NCI-H2029 treated with DMSO at 0.1 percent for 48 hours (cell line): ENCODE measurements at regions not wholly inside any gene's neighbourhood (a gene's known extent, or its start where the extent isn't known, plus 50 kb on each side); places are given as distances from the start of the nearest gene placed in this dataset.
"Not testable (repeated sequence)": the region's sequence is repeated elsewhere in the genome, so short reads cannot be mapped to it uniquely, and the experiment has no call there.

ENCODE experiments used
- DNase-seq: peaks from one replicate; lab custom pipeline; 2025; lab: John Stamatoyannopoulos, UW

- DNase-seq = no peak
Measured at GRCh38 chr16:55016515-55016914, 85.8 kb downstream of the IRX5 start.

- no peak for DNase-seq
Measured at GRCh38 chr16:55017321-55017720, 86.7 kb downstream of the IRX5 start.

- no peak for DNase-seq
Measured at GRCh38 chr16:55018881-55019280, 88.2 kb downstream of the IRX5 start.

GRCh38 chr16:55019419-55020131 lies 88.9 kb downstream of the IRX5 start:
- no peak for DNase-seq

GRCh38 chr16:55021595-55022475 lies 91.2 kb downstream of the IRX5 start:
- no peak for DNase-seq

- not testable (repeated sequence) for DNase-seq
Measured at GRCh38 chr16:55027260-55027659, 96.6 kb downstream of the IRX5 start.

- DNase-seq = no peak
Measured at GRCh38 chr16:55029509-55029908, 98.8 kb downstream of the IRX5 start.

GRCh38 chr16:55030944-55031343 lies 100.3 kb downstream of the IRX5 start:
- DNase-seq = no peak

- DNase-seq = no peak
Measured at GRCh38 chr16:55031481-55031880, 100.8 kb downstream of the IRX5 start.

- DNase-seq = no peak
Measured at GRCh38 chr16:55033225-55034156, 102.8 kb downstream of the IRX5 start.

GRCh38 chr16:55035029-55035428 lies 104.4 kb downstream of the IRX5 start:
- DNase-seq = no peak

GRCh38 chr16:55035956-55036355 lies 105.3 kb downstream of the IRX5 start:
- no peak for DNase-seq

GRCh38 chr16:55036371-55036821 lies 105.7 kb downstream of the IRX5 start:
- no peak for DNase-seq

GRCh38 chr16:55037046-55037445 lies 106.4 kb downstream of the IRX5 start:
- DNase-seq = no peak

- no peak for DNase-seq
Measured at GRCh38 chr16:55037966-55038365, 107.3 kb downstream of the IRX5 start.

GRCh38 chr16:55039042-55039441 lies 108.4 kb downstream of the IRX5 start:
- no peak for DNase-seq

GRCh38 chr16:55039511-55039910 lies 108.8 kb downstream of the IRX5 start:
- no peak for DNase-seq

- no peak for DNase-seq
Measured at GRCh38 chr16:55039931-55040330, 109.3 kb downstream of the IRX5 start.

GRCh38 chr16:55040366-55041086 lies 109.9 kb downstream of the IRX5 start:
- DNase-seq = no peak

- DNase-seq = no peak
Measured at GRCh38 chr16:55041540-55042234, 111.0 kb downstream of the IRX5 start.
